ENCODE measurements at regions not wholly inside any gene's neighbourhood (a gene's known extent, or its start where the extent isn't known, plus 50 kb on each side); places are given as distances from the start of the nearest gene placed in this dataset.

DNA sequence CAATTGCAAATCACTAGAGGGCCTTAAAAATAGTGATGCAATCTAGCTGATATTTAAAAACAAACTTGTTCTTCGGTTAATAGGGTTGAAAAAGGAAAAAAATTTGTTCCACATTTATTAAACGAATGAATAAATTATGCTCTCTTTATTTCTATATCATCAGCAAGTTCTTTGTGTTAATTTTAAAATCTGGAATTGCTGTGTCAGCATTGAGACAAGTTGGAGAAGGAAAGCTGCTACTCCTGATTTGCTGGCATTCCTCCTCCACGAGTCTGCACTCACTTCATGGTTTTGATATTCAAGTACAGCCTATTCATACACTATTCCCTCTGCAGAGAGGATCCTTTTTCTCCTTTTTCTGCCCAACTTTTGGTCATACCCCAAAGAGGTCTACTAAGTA lies 117.6 kb downstream of the MRPL39 start:
- ATAC-seq (ENCODE audit: low read depth): no peak
- CTCF ChIA-PET: interaction anchor here (1.0 kb wide), 1 partner anchor 11 kb away, joined by 3 read pairs; no protein-coding TSS in a partner anchor

More for the DNA sequence above, 117.6 kb downstream of the MRPL39 start:
- H2BK15ac ChIP-seq (ENCODE audit: low read depth, low read length): no peak overlapping the region
- in situ Hi-C loops (cut with MboI; ENCODE audit: low sequenced_read_pairs) (no loop called here), intact Hi-C loops (cut with micrococcal nuclease) (no loop called here), dilution Hi-C loops (cut with HindIII; ENCODE audit: low sequenced_read_pairs, unreplicated experiment) (no loop called here)
- H3K56ac ChIP-seq (ENCODE audit: extremely low read depth, insufficient read depth, low read length): no peak overlapping the region
- H2BK20ac ChIP-seq (ENCODE audit: low read depth, low read length): no peak overlapping the region
- no peaks in the 10 kb centered on the region for H4K20me1 ChIP-seq (ENCODE audit: insufficient read depth, low read length)
- H3K4me1 ChIP-seq (ENCODE audit: control insufficient read depth, insufficient read depth, low read length): no peaks in the 10 kb centered on the region
- H2AFZ ChIP-seq (replicated peaks; ENCODE audit: low read length, poor library complexity): no peak overlapping the region
- no peaks in the 10 kb centered on the region for H3K9me3 ChIP-seq (ENCODE audit: control insufficient read depth, insufficient read depth, low read length)
- no peak overlapping the region for H4K8ac ChIP-seq (ENCODE audit: low read depth in 2 of 2, low read length in 2 of 2)
- H4K91ac ChIP-seq (ENCODE audit: insufficient read depth, low read depth, low read length): no peak overlapping the region
- POLR2A ChIA-PET (ENCODE audit: unreplicated experiment): no interaction called here
- H3K4me3 ChIP-seq (ENCODE audit: insufficient read depth, low read depth, low read length): no peak overlapping the region
- no peak overlapping the region for H2AK5ac ChIP-seq (ENCODE audit: low read depth, low read length)
- H3K4ac ChIP-seq (ENCODE audit: low read depth, low read length): no peak overlapping the region
- no peak overlapping the region for H3K4me2 ChIP-seq (ENCODE audit: low read depth, low read length)
- no peaks in the 10 kb centered on the region for H3K36me3 ChIP-seq (ENCODE audit: control insufficient read depth, insufficient read depth, low read length)
- H3K23ac ChIP-seq (ENCODE audit: low read depth, low read length): no peak overlapping the region
- no CpG with 5 or more reads among the region's 3 CpGs for WGBS, 2 experiments (ENCODE audit: extremely low coverage in 2 of 2, insufficient read length in 1 of 2)
- H2BK5ac ChIP-seq (ENCODE audit: low read depth, low read length, poor library complexity, severe bottlenecking): no peak overlapping the region
- TF ChIP-seq CEBPB (IDR thresholded peaks at IDR 0.05; ENCODE audit: low read depth, low read length) (peak; percentile 44; the same call in 1 of the 2 replicates), MAFK (IDR thresholded peaks at IDR 0.05; ENCODE audit: low read depth, low read length) (peak; percentile 97), MXI1 (IDR thresholded peaks at IDR 0.05; ENCODE audit: borderline replicate concordance, low read depth, low read length) (no peak)
- H3K9me1 ChIP-seq (ENCODE audit: insufficient read depth, low read length): no peaks in the 10 kb centered on the region
- H2AK9ac ChIP-seq (replicated peaks; ENCODE audit: low read depth, low read length, poor library complexity): no peak overlapping the region
- no TSS peak for BruUV-seq (replicated peaks)
- H3K18ac ChIP-seq (ENCODE audit: low read depth, low read length): no peak overlapping the region
- no peak overlapping the region for H3K14ac ChIP-seq (replicated peaks; ENCODE audit: low read depth, low read length)
- no peaks in the 10 kb centered on the region for H3K79me1 ChIP-seq (ENCODE audit: low read depth in 1 of 2, low read length in 2 of 2)
- no peaks in the 10 kb centered on the region for H3K27me3 ChIP-seq (ENCODE audit: control insufficient read depth, insufficient read depth, low read length)
- H3K9ac ChIP-seq (ENCODE audit: low read depth, low read length): no peak overlapping the region
- H3K27ac ChIP-seq (ENCODE audit: insufficient read depth, low read length): no peak overlapping the region
- no peak overlapping the region for H4K5ac ChIP-seq (ENCODE audit: low read depth, low read length)
- DNase-seq: peak; percentile 28
- no peak overlapping the region for H2BK120ac ChIP-seq (ENCODE audit: low read depth, low read length)

All from IMR-90 (cell line).